Posterior cingulate gyrus (tissue), 11 donors: ENCODE measurements at regions not wholly inside any gene's neighbourhood (a gene's known extent, or its start where the extent isn't known, plus 50 kb on each side); places are given as distances from the start of the nearest gene placed in this dataset.
"Not testable (repeated sequence)": the region's sequence is repeated elsewhere in the genome, so short reads cannot be mapped to it uniquely, and the experiment has no call there.

ENCODE experiments used
- DNase-seq, 10 donors: peaks; one replicate each; pipeline versions ENCODE4 v3.0.0 to v3.0.0-alpha.2; 2020 to 2021; ENCODE audit warnings: mixed read lengths in 3 of 10
- intact Hi-C: fragments of 100-400 bp; cut with DNase I; formaldehyde crosslinking; loops from one replicate; pipeline ENCODE4 v1.15.1; 2023

- DNase-seq, intact Hi-C loops: not testable (repeated sequence)
These were observed 878.7 kb upstream of the DEFB115 start for GRCh38 chr20:30378721-30379120.

GRCh38 chr20:30384841-30385240, 872.6 kb upstream of the DEFB115 start:
- intact Hi-C loops, DNase-seq: not testable (repeated sequence)

GRCh38 chr20:30386099-30386498, 871.4 kb upstream of the DEFB115 start:
- intact Hi-C loops, DNase-seq: not testable (repeated sequence)

GRCh38 chr20:30387823-30388222, 869.6 kb upstream of the DEFB115 start:
- intact Hi-C loops, DNase-seq: not testable (repeated sequence)

GRCh38 chr20:30393523-30393922, 863.9 kb upstream of the DEFB115 start:
- DNase-seq, intact Hi-C loops: not testable (repeated sequence)

- DNase-seq, intact Hi-C loops: not testable (repeated sequence)
These were observed 860.4 kb upstream of the DEFB115 start for GRCh38 chr20:30397111-30397510.

- DNase-seq: peak in 2 of 10 donors; percentile 31 to 70
- intact Hi-C loops: not testable (repeated sequence)
These were observed 852.4 kb upstream of the DEFB115 start for GRCh38 chr20:30405061-30405460.

- intact Hi-C loops: not testable (repeated sequence)
These were observed 851.9 kb upstream of the DEFB115 start for GRCh38 chr20:30405585-30405984.

GRCh38 chr20:30406370-30406769, 851.1 kb upstream of the DEFB115 start:
- DNase-seq, intact Hi-C loops: not testable (repeated sequence)

More at GRCh38 chr20:30405585-30405984, 851.9 kb upstream of the DEFB115 start:
- peak in 2 of 10 donors; percentile 35 to 55 for DNase-seq

- intact Hi-C loops: no loop called here
- DNase-seq: no peak
These were observed 844.5 kb upstream of the DEFB115 start for GRCh38 chr20:30412972-30413371.

- DNase-seq, intact Hi-C loops: not testable (repeated sequence)
These were observed 840.1 kb upstream of the DEFB115 start for GRCh38 chr20:30417387-30417786.

GRCh38 chr20:30418378-30418777, 839.1 kb upstream of the DEFB115 start:
- intact Hi-C loops: not testable (repeated sequence)
- peak in 2 of 10 donors; percentile 58 to 63 for DNase-seq

- intact Hi-C loops: no loop called here
- DNase-seq: no peak
These were observed 838.0 kb upstream of the DEFB115 start for GRCh38 chr20:30419466-30419865.

- peak in 2 of 10 donors; percentile 33 to 54 for DNase-seq
- intact Hi-C loops: not testable (repeated sequence)
These were observed 837.5 kb upstream of the DEFB115 start for GRCh38 chr20:30419871-30420420.
